GM12865 (cell line): ENCODE measurements at regions not wholly inside any gene's neighbourhood (a gene's known extent, or its start where the extent isn't known, plus 50 kb on each side); places are given as distances from the start of the nearest gene placed in this dataset.

Experiments
- DNase-seq: peaks from one replicate; pipeline ENCODE4 v3.0.0; 2010; ENCODE audit warnings: low read depth
- H3K4me3 ChIP-seq: 2 replicates; pipeline ENCODE4 v1.5.1; 2011; ENCODE audit warnings: mild to moderate bottlenecking, low read depth, low read length, control low read depth
- CTCF ChIP-seq: IDR thresholded peaks from 2 replicates; pipeline ENCODE4 v1.5.1; 2011; ENCODE audit warnings: low read length, control low read depth, low read depth, inconsistent platforms; ENCODE audit not compliant: insufficient read depth; ENCODE audit errors: missing control alignments

GRCh38 chr13:21757763-21758162 lies 86.9 kb downstream of the FGF9 start:
- H3K4me3 ChIP-seq, result no peak overlapping the region
- no peak for DNase-seq
- no peak for TF ChIP-seq CTCF

GRCh38 chr13:21758441-21758840 lies 87.6 kb downstream of the FGF9 start:
- no peak for DNase-seq
- TF ChIP-seq CTCF, result no peak
- H3K4me3 ChIP-seq, result no peak overlapping the region

- no peak overlapping the region for H3K4me3 ChIP-seq
- TF ChIP-seq CTCF, result no peak
- DNase-seq, result no peak
Measured at GRCh38 chr13:21759463-21759862, 88.6 kb downstream of the FGF9 start.

- H3K4me3 ChIP-seq, result no peak overlapping the region
- no peak for DNase-seq
- TF ChIP-seq CTCF, result no peak
Measured at GRCh38 chr13:21759911-21760310, 89.0 kb downstream of the FGF9 start.

- DNase-seq, result no peak
- no peak for TF ChIP-seq CTCF
- H3K4me3 ChIP-seq, result no peak overlapping the region
Measured at GRCh38 chr13:21761770-21762169, 90.9 kb downstream of the FGF9 start.

- no peak for DNase-seq
- no peak for TF ChIP-seq CTCF
- H3K4me3 ChIP-seq, result no peak overlapping the region
Measured at GRCh38 chr13:21762512-21762911, 91.6 kb downstream of the FGF9 start.

- H3K4me3 ChIP-seq, result no peak overlapping the region
- DNase-seq, result no peak
- no peak for TF ChIP-seq CTCF
Measured at GRCh38 chr13:21767032-21767431, 96.2 kb downstream of the FGF9 start.
